ENCODE measurements at regions not wholly inside any gene's neighbourhood (a gene's known extent, or its start where the extent isn't known, plus 50 kb on each side); places are given as distances from the start of the nearest gene placed in this dataset.

- Histone ChIP-seq H3K9me3 (no peaks in the 10 kb centered on the region), H3K4me1 (no peaks in the 10 kb centered on the region), H3K27ac (no peak overlapping the region), H3K36me3 (no peaks in the 10 kb centered on the region), H3K4me3 (no peak overlapping the region), H3K27me3 (no peaks in the 10 kb centered on the region)
- TF ChIP-seq POLR2A (IDR thresholded peaks at IDR 0.05) = no peak
- no peak for TF ChIP-seq CTCF (IDR thresholded peaks at IDR 0.05)
- DNase-seq = no peak
Observed at GRCh38 chr2:12844511-12844910, 127.8 kb downstream of the TRIB2 start.

- TF ChIP-seq POLR2A (IDR thresholded peaks at IDR 0.05) = no peak
- TF ChIP-seq CTCF (IDR thresholded peaks at IDR 0.05) = no peak
- Histone ChIP-seq H3K4me1 (no peaks in the 10 kb centered on the region), H3K36me3 (no peaks in the 10 kb centered on the region), H3K9me3 (no peaks in the 10 kb centered on the region), H3K27me3 (no peaks in the 10 kb centered on the region), H3K27ac (no peak overlapping the region), H3K4me3 (no peak overlapping the region)
- no peak for DNase-seq
Observed at GRCh38 chr2:12847694-12848575, 131.2 kb downstream of the TRIB2 start.

GRCh38 chr2:12852135-12852534, 135.4 kb downstream of the TRIB2 start:
- TF ChIP-seq POLR2A (IDR thresholded peaks at IDR 0.05) (no peak), CTCF (IDR thresholded peaks at IDR 0.05) (no peak)
- no peaks in the 10 kb centered on the region for H3K36me3 ChIP-seq
- no peaks in the 10 kb centered on the region for H3K9me3 ChIP-seq
- H3K4me3 ChIP-seq = no peak overlapping the region
- H3K4me1 ChIP-seq = no peaks in the 10 kb centered on the region
- H3K27ac ChIP-seq = no peak overlapping the region
- no peak for DNase-seq
- H3K27me3 ChIP-seq = no peaks in the 10 kb centered on the region

- no peak for DNase-seq
- Histone ChIP-seq H3K9me3 (no peaks in the 10 kb centered on the region), H3K4me1 (no peaks in the 10 kb centered on the region), H3K36me3 (no peaks in the 10 kb centered on the region), H3K27ac (no peak overlapping the region), H3K27me3 (no peaks in the 10 kb centered on the region), H3K4me3 (no peak overlapping the region)
- TF ChIP-seq CTCF (IDR thresholded peaks at IDR 0.05) = no peak
- TF ChIP-seq POLR2A (IDR thresholded peaks at IDR 0.05) = no peak
Observed at GRCh38 chr2:12854001-12854530, 137.3 kb downstream of the TRIB2 start.

- DNase-seq = no peak
- Histone ChIP-seq H3K27ac (no peak overlapping the region), H3K27me3 (no peaks in the 10 kb centered on the region), H3K36me3 (no peaks in the 10 kb centered on the region), H3K9me3 (no peaks in the 10 kb centered on the region), H3K4me3 (no peak overlapping the region), H3K4me1 (no peaks in the 10 kb centered on the region)
- TF ChIP-seq POLR2A (IDR thresholded peaks at IDR 0.05) = no peak
Observed at GRCh38 chr2:12855508-12855907, 138.8 kb downstream of the TRIB2 start.

- TF ChIP-seq POLR2A (IDR thresholded peaks at IDR 0.05) = no peak
- no peak for TF ChIP-seq CTCF (IDR thresholded peaks at IDR 0.05)
- Histone ChIP-seq H3K36me3 (no peaks in the 10 kb centered on the region), H3K9me3 (no peaks in the 10 kb centered on the region), H3K4me1 (no peaks in the 10 kb centered on the region), H3K4me3 (no peak overlapping the region), H3K27ac (no peak overlapping the region), H3K27me3 (no peaks in the 10 kb centered on the region)
- DNase-seq = no peak
Observed at GRCh38 chr2:12856934-12857601, 140.3 kb downstream of the TRIB2 start.

Measured in Peyer's patch (tissue), 4 donors.